H9 (cell line): ENCODE measurements at regions not wholly inside any gene's neighbourhood (a gene's known extent, or its start where the extent isn't known, plus 50 kb on each side); places are given as distances from the start of the nearest gene placed in this dataset.

ENCODE experiments used
- DNase-seq: peaks from one replicate; pipeline ENCODE4 v3.0.0-alpha.2; 2017
- H2AFZ ChIP-seq: one replicate; pipeline ENCODE4 v1.6.1; 2013; ENCODE audit warnings: mild to moderate bottlenecking, low read length, control low read depth, moderate library complexity
- H2AK5ac ChIP-seq: 2 replicates; pipeline ENCODE4 v1.6.1; 2013; ENCODE audit warnings: low read length, control low read depth, mixed read lengths; ENCODE audit not compliant: insufficient read length
- H2BK120ac ChIP-seq: one replicate; pipeline ENCODE4 v1.6.1; 2013; ENCODE audit warnings: low read depth, mild to moderate bottlenecking, low read length, control low read depth, inconsistent platforms; ENCODE audit not compliant: poor library complexity, severe bottlenecking
- H2BK12ac ChIP-seq: 2 replicates; pipeline ENCODE4 v1.6.1; 2013; ENCODE audit warnings: low read length, control low read depth, mixed read lengths, low read depth; ENCODE audit not compliant: insufficient read length
- H2BK15ac ChIP-seq: 2 replicates; pipeline ENCODE4 v1.6.1; 2013; ENCODE audit warnings: low read depth, low read length, control low read depth
- H2BK20ac ChIP-seq: one replicate; pipeline ENCODE4 v1.6.1; 2013; ENCODE audit warnings: low read depth, mild to moderate bottlenecking, low read length, control low read depth, inconsistent platforms; ENCODE audit not compliant: poor library complexity, severe bottlenecking
- H2BK5ac ChIP-seq: 2 replicates; pipeline ENCODE4 v1.6.1; 2013; ENCODE audit warnings: low read length, control low read depth, mixed read lengths; ENCODE audit not compliant: insufficient read length
- H3K14ac ChIP-seq: 2 replicates; pipeline ENCODE4 v1.6.1; 2013; ENCODE audit warnings: low read length, control low read depth; ENCODE audit not compliant: insufficient read depth
- H3K18ac ChIP-seq: 2 replicates; pipeline ENCODE4 v1.6.1; 2013; ENCODE audit warnings: low read depth, mild to moderate bottlenecking, mixed read lengths, low read length, control low read depth; ENCODE audit not compliant: insufficient read length
- H3K23ac ChIP-seq: 2 replicates; pipeline ENCODE4 v1.6.1; 2013; ENCODE audit warnings: low read length, control low read depth, mixed read lengths, low read depth; ENCODE audit not compliant: insufficient read length
- H3K23me2 ChIP-seq: 2 replicates; pipeline ENCODE4 v1.6.1; 2013; ENCODE audit warnings: low read depth, mild to moderate bottlenecking, mixed read lengths, low read length, control low read depth; ENCODE audit not compliant: insufficient read length, poor library complexity, severe bottlenecking
- H3K27ac ChIP-seq: 2 replicates; pipeline ENCODE4 v1.5.1; 2013; ENCODE audit warnings: low read length, control low read depth, mixed read lengths, low read depth; ENCODE audit not compliant: insufficient read length
- H3K27me3 ChIP-seq: 2 replicates; pipeline ENCODE4 v1.6.1; 2013; ENCODE audit warnings: low read length, control low read depth, inconsistent platforms; ENCODE audit not compliant: insufficient read depth
- H3K4ac ChIP-seq: 2 replicates; pipeline ENCODE4 v1.6.1; 2013; ENCODE audit warnings: low read depth, mild to moderate bottlenecking, control low read depth, inconsistent platforms, low read length, moderate library complexity
- H3K4me1 ChIP-seq: 2 replicates; pipeline ENCODE4 v1.6.1; 2013; ENCODE audit warnings: low read length, control low read depth, inconsistent platforms; ENCODE audit not compliant: insufficient read depth
- H3K4me2 ChIP-seq: 2 replicates; pipeline ENCODE4 v1.6.1; 2013; ENCODE audit warnings: low read length, control low read depth, mixed read lengths; ENCODE audit not compliant: insufficient read length, insufficient read depth
- H3K56ac ChIP-seq: 2 replicates; pipeline ENCODE4 v1.6.1; 2013; ENCODE audit warnings: low read depth, mild to moderate bottlenecking, mixed read lengths, low read length, control low read depth; ENCODE audit not compliant: insufficient read length
- H3K79me1 ChIP-seq: 2 replicates; pipeline ENCODE4 v1.6.1; 2013; ENCODE audit warnings: low read depth, mild to moderate bottlenecking, moderate library complexity, low read length, control low read depth, inconsistent platforms; ENCODE audit not compliant: insufficient read depth, poor library complexity, severe bottlenecking
- H3K79me2 ChIP-seq: 2 replicates; pipeline ENCODE4 v1.6.1; 2013; ENCODE audit warnings: low read length, control low read depth, inconsistent platforms; ENCODE audit not compliant: insufficient read depth
- H3K9ac ChIP-seq: 2 replicates; pipeline ENCODE4 v1.6.1; 2013; ENCODE audit warnings: low read length, control low read depth, mixed read lengths; ENCODE audit not compliant: insufficient read length; ENCODE audit errors: extremely low read depth
- H3K9me3 ChIP-seq: one replicate; pipeline ENCODE4 v1.6.1; 2013; ENCODE audit warnings: low read depth, low read length, inconsistent platforms; ENCODE audit not compliant: control insufficient read depth
- H3T11ph ChIP-seq: one replicate; pipeline ENCODE4 v1.6.1; 2013; ENCODE audit warnings: mild to moderate bottlenecking, low read length, control low read depth, inconsistent platforms
- H4K20me1 ChIP-seq: one replicate; pipeline ENCODE4 v1.6.1; 2013; ENCODE audit not compliant: control insufficient read depth, insufficient read length, insufficient read depth
- H4K5ac ChIP-seq: 2 replicates; pipeline ENCODE4 v1.6.1; 2013; ENCODE audit warnings: low read depth, mild to moderate bottlenecking, mixed read lengths, low read length, control low read depth; ENCODE audit not compliant: insufficient read length
- H4K8ac ChIP-seq: replicated peaks from 2 replicates; pipeline ENCODE4 v1.6.1; 2013; ENCODE audit warnings: low read length, control low read depth, mixed read lengths, low read depth; ENCODE audit not compliant: insufficient read length
- H4K91ac ChIP-seq: 2 replicates; pipeline ENCODE4 v1.6.1; 2013; ENCODE audit warnings: low read depth, mild to moderate bottlenecking, moderate library complexity, mixed read lengths, low read length, control low read depth; ENCODE audit not compliant: insufficient read length
- H3K27ac Mint-ChIP-seq, 3 experiments: 2 replicates in 2 of 3; 3 replicates in 1 of 3; pipeline ENCODE4 v1.8.0; 2020 to 2021; ENCODE audit warnings: mixed read lengths in 3 of 3, mild to moderate bottlenecking in 1 of 3, moderate library complexity in 1 of 3
- H3K27me3 Mint-ChIP-seq: 2 replicates; pipeline ENCODE4 v1.8.0; 2021; ENCODE audit warnings: low read depth, mild to moderate bottlenecking, moderate library complexity, mixed read lengths
- H3K36me3 Mint-ChIP-seq, 3 experiments: 2 replicates in 2 of 3; 3 replicates in 1 of 3; pipeline ENCODE4 v1.8.0; 2020 to 2021; ENCODE audit warnings: low read depth in 3 of 3, mixed read lengths in 3 of 3; ENCODE audit not compliant: insufficient read depth in 1 of 3
- H3K4me1 Mint-ChIP-seq, 2 experiments: 2 replicates each; pipeline ENCODE4 v1.8.0; 2020; ENCODE audit warnings: mixed read lengths in 2 of 2
- H3K4me3 Mint-ChIP-seq, 2 experiments: 2 replicates in 1 of 2; 3 replicates in 1 of 2; pipeline ENCODE4 v1.8.0; 2020 to 2021; ENCODE audit warnings: mild to moderate bottlenecking in 2 of 2, mixed read lengths in 2 of 2, moderate library complexity in 1 of 2
- H3K9me3 Mint-ChIP-seq, 2 experiments: 2 replicates in 1 of 2; 3 replicates in 1 of 2; pipeline ENCODE4 v1.8.0; 2020; ENCODE audit warnings: mild to moderate bottlenecking in 2 of 2, mixed read lengths in 2 of 2, moderate library complexity in 1 of 2
- WGBS: extraction: QIAGEN DNeasy Blood & Tissue Kit; methylation state at CpG from one replicate; pipeline ENCODE4 v1.1.7; 2013; ENCODE audit warnings: missing lambda C conversion rate, low lambda C conversion rate, mixed read lengths; ENCODE audit not compliant: insufficient read length; ENCODE audit errors: extremely low coverage; 5-methylcytosine and 5-hydroxymethylcytosine counted together
- TF ChIP-seq, protein P1 (sequence below): fragments of 200-600 bp; sonication (generic); conservative IDR thresholded peaks from 3 replicates; pipeline ENCODE4 v1.8.0; 2021; ENCODE audit warnings: antibody characterized with exemption, mild to moderate bottlenecking

- no CpG with 5 or more reads among the region's 12 CpGs for whole genome bisulfite sequencing
- no peaks in the 10 kb centered on the region for H3K9me3 ChIP-seq
- H3K27me3 ChIP-seq: no peaks in the 10 kb centered on the region
- no peak overlapping the region for H4K5ac ChIP-seq
- H2BK15ac ChIP-seq: no peak overlapping the region
- H3K9me3 Mint-ChIP-seq: peaks cover 0 to 3% of the 10 kb centered on the region in 2 experiments; a peak in 1 of 5 replicates
- no peak for DNase-seq
- peaks cover 5% of the 10 kb centered on the region for H3K23me2 ChIP-seq
- peaks cover 3% of the 10 kb centered on the region; the same call in 1 of the 2 replicates for H3K4me1 ChIP-seq
- H2BK20ac ChIP-seq: no peak overlapping the region
- H4K8ac ChIP-seq: no peak overlapping the region
- H3K36me3 Mint-ChIP-seq: peaks cover 0 to 5% (median 0%) of the 10 kb centered on the region in 3 experiments; a peak in 3 of 7 replicates
- H2BK5ac ChIP-seq: no peak overlapping the region
- H3K79me2 ChIP-seq: no peaks in the 10 kb centered on the region
- H3K18ac ChIP-seq: no peak overlapping the region
- H2AFZ ChIP-seq: no peak overlapping the region
- no peak overlapping the region for H3K56ac ChIP-seq
- peak overlapping the region; percentile 70 to 82 for H3K4me3 Mint-ChIP-seq
- peak overlapping the region; percentile 57 for H3K4me2 ChIP-seq
- no peak overlapping the region for H3K23ac ChIP-seq
- H2BK120ac ChIP-seq: no peak overlapping the region
- H3K27ac Mint-ChIP-seq: 0 out of 7 replicates have a peak overlapping the region, but pooled peaks of 2 of the 3 experiments have one; percentile 40 to 59
- no peak overlapping the region for H4K91ac ChIP-seq
- peaks cover 38 to 40% of the 10 kb centered on the region in 2 experiments for H3K4me1 Mint-ChIP-seq
- TF ChIP-seq, protein P1, sequence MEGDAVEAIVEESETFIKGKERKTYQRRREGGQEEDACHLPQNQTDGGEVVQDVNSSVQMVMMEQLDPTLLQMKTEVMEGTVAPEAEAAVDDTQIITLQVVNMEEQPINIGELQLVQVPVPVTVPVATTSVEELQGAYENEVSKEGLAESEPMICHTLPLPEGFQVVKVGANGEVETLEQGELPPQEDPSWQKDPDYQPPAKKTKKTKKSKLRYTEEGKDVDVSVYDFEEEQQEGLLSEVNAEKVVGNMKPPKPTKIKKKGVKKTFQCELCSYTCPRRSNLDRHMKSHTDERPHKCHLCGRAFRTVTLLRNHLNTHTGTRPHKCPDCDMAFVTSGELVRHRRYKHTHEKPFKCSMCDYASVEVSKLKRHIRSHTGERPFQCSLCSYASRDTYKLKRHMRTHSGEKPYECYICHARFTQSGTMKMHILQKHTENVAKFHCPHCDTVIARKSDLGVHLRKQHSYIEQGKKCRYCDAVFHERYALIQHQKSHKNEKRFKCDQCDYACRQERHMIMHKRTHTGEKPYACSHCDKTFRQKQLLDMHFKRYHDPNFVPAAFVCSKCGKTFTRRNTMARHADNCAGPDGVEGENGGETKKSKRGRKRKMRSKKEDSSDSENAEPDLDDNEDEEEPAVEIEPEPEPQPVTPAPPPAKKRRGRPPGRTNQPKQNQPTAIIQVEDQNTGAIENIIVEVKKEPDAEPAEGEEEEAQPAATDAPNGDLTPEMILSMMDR: no peak
- H3K27me3 Mint-ChIP-seq: peaks cover 68% of the 10 kb centered on the region
- H4K20me1 ChIP-seq: no peaks in the 10 kb centered on the region
- no peaks in the 10 kb centered on the region for H3K79me1 ChIP-seq
- H3T11ph ChIP-seq: no peak overlapping the region
- H2BK12ac ChIP-seq: no peak overlapping the region
- H3K14ac ChIP-seq: no peak overlapping the region
- no peak overlapping the region for H3K9ac ChIP-seq
- H3K4ac ChIP-seq: no peak overlapping the region
- H3K27ac ChIP-seq: no peak overlapping the region
- H2AK5ac ChIP-seq: no peak overlapping the region
Observed at GRCh38 chr6:167679122-167679736, 147.5 kb upstream of the AFDN start.
